ENCODE measurements at regions not wholly inside any gene's neighbourhood (a gene's known extent, or its start where the extent isn't known, plus 50 kb on each side); places are given as distances from the start of the nearest gene placed in this dataset.

- no peak for DNase-seq (ENCODE audit: low read depth in 2 of 2, low spot score in 1 of 2)
Observed at GRCh38 chr3:104596054-104596453, 770.7 kb upstream of the ALCAM start.

DNA sequence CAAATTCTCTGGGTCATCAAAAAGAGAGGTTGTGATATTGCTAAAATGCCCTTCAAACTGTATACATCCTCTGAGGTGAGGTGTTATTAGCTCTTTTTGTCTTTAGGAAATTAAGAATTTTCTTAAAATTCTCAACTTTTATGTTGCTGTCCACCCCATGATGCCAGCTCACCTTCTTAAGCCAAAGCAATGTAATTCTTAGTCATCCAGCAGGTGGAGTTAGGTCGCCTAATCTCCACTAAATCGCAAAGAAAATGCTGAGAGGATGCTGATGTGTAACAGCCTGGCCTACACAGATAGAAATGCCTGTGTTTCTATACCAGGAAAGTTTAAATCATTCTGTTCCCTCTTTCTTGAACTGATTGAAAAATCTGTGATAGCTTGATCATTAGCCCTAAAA is 770.2 kb upstream of the ALCAM start:
- DNase-seq (ENCODE audit: low read depth in 2 of 2, low spot score in 1 of 2): no peak

- no peak for DNase-seq (ENCODE audit: low read depth in 2 of 2, low spot score in 1 of 2)
Observed at GRCh38 chr3:104598848-104599511, 767.7 kb upstream of the ALCAM start.

DNA sequence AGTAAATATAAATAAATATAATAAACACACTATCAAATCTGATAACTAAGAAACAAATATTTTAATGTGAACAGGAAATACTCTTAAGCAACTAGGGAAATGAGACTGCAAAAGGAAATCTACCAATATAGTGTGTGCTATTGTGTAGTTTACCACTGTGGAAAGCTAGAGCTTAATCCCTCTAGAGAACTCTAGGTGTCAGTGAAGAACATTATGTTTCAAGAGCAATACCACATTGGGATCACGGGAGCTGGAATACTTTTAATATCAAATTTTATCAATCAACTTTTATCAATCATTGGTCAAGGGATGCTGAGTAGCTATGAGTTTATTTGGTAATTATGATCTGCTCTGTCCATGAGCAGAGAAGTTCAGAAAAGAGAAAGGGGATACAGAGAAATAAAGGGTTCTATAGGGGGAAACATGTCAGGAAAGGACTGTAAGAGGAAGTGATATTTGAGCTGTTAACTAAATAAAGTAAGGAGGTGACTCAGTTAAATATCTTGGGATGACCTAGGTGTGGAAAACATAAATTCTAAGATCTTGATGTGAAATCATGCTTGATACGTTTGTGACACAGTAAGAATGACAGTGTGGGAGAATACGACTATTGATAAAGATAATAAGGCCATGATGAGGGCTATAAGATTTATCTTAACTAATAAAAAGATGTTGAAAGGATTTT is 762.2 kb upstream of the ALCAM start:
- no peak for DNase-seq (ENCODE audit: low read depth in 2 of 2, low spot score in 1 of 2)

DNA sequence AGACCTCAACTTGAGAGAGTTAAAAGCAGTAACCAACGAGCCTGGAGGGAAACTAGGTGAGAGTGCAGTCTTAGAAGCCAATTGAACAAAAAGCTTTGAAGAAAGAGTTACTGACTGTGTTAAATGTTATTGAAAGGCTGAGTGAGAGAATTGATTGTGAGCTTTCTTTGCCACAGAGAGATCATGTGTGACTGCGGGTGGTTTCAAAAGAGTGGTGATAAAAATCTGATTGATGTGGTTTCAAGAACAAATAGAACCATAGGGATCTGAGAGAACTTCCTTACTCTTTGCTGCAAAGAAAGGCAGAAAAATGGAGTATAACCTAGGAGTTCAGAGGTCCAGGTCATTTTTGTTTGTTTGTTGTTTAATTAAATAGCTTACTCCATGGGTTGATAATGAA is 759.9 kb upstream of the ALCAM start:
- no peak for DNase-seq (ENCODE audit: low read depth in 2 of 2, low spot score in 1 of 2)

DNA sequence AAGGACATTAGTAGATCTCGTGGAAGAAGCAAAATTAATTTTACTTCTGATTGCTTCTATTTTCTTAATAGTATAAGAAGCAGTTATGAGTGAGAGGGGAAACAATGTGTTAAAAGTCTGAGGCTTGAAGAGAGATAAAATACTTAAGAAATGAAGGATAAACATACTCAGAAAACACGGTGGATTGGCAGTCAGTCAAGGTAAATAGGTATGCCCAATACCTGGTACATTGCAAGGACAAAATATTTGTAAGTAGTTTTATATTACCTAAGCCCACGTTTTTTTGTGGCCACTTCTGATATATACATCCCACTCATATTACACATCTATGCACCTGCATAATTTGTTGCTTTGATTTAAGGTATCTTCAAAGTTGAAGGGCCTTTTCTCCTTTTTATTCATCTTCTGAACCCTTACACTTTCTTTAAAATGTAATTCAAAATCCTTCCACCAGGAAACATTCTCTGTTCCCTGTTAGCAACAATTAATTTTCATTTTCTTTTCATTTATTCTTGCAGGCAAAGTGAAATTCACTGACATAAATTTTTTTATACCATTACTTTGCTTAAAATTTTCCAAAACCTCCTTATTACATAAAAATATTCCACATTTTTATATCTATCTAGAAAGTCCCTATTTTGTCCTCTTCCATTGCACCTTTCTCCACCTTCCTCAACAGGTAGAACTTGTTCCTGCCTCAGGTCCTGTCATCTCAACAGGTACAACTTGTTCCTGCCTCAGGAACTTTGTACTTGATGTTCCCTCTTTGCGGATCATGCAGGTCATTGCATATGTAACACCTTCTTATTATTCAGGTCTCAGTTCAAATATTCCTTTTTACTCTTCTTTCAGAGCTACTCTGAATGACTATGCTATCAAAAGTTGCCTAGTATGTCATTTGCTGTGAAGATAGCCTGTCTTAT is 755.7 kb upstream of the ALCAM start:
- DNase-seq (ENCODE audit: low read depth in 2 of 2, low spot score in 1 of 2): no peak

DNA sequence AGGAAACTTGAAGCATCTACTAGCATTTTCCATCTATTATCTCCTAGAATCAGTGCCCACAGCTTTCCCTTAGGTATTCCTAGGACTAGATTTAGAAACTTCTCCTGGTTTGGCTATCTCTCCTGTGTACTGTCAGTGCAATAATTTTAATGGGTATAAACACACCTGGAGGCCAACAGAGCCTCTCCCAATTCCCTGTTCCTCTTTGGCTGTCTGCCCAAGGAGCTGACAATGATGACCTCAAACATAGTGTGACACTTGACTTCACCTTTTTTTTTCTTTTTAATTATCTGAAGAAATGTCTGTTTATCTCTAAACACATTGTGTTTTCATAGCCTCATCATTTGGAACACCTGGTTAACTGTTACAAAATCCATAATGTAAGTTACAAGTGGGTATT is 754.5 kb upstream of the ALCAM start:
- no peak for DNase-seq (ENCODE audit: low read depth in 2 of 2, low spot score in 1 of 2)

GRCh38 chr3:104614564-104614963 is 752.1 kb upstream of the ALCAM start:
- DNase-seq (ENCODE audit: low read depth in 2 of 2, low spot score in 1 of 2): no peak

DNA sequence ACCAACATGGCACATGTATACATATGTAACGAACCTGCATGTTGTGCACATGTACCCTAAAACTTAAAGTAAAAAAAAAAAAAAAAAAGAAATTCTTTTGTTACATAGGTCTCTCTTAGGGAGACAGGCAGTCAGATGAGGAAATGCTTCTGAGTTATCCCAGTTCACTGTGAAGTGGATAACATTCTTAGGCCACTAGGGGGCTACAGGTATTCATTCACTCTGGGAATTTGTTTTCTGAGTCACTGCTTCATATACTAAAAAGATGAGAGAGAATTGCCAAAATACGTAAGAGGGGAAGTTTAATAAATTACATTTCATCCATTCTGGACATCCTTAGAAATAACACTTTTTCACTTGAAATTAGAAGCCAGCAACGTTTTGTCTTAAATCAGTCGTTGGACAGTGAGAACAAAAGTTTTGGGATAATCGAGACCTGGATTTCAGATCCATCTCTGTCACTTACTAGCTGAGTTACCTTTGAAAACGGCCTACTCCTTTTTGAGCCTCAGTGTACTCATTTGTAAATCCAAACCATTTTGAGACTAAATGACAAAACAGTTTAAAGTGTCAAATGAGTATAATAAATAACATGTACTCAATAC is 738.4 kb upstream of the ALCAM start:
- DNase-seq (ENCODE audit: low read depth in 2 of 2, low spot score in 1 of 2): no peak

DNA sequence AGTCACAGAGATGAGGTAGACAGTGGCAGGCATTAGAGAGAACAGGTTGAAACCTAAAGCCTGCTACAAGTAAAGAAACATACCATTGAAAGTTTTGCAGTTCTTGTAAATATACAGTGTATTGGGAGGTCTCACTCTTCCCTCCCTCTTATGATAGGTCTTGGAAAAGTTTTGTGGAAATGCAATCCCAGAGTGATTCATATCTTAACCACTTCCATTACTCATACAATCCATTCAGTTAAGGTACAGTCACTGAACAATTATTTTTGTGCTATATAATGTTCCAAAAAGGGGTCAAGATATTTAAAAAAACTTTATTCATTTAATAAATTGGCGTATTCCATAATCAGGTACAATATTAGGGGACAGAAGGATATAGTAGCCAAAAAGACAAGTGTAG is 737.7 kb upstream of the ALCAM start:
- no peak for DNase-seq (ENCODE audit: low read depth in 2 of 2, low spot score in 1 of 2)

DNA sequence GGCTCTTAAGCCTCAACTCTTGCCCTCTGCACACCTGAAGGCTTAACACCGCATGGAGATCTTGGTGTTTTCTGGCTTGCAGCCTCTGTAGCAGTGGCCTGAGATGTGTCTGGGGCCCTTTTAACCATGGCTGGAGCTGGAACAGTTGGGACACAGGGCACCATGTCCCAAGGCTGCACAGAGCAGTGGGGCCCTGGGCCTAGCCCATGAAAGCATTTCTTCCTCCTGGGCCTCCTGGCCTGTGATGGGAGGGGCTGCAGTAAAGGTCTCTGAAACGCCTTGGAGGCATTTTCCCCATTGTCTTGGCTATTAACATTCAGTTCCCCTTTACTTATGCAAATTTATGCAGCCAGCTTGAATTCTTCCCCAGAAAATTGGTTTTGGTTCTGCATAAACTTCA is 735.5 kb upstream of the ALCAM start:
- DNase-seq (ENCODE audit: low read depth in 2 of 2, low spot score in 1 of 2): no peak

GRCh38 chr3:104632521-104632920 is 734.2 kb upstream of the ALCAM start:
- no peak for DNase-seq (ENCODE audit: low read depth in 2 of 2, low spot score in 1 of 2)

GRCh38 chr3:104632947-104633346 is 733.8 kb upstream of the ALCAM start:
- no peak for DNase-seq (ENCODE audit: low read depth in 2 of 2, low spot score in 1 of 2)

DNA sequence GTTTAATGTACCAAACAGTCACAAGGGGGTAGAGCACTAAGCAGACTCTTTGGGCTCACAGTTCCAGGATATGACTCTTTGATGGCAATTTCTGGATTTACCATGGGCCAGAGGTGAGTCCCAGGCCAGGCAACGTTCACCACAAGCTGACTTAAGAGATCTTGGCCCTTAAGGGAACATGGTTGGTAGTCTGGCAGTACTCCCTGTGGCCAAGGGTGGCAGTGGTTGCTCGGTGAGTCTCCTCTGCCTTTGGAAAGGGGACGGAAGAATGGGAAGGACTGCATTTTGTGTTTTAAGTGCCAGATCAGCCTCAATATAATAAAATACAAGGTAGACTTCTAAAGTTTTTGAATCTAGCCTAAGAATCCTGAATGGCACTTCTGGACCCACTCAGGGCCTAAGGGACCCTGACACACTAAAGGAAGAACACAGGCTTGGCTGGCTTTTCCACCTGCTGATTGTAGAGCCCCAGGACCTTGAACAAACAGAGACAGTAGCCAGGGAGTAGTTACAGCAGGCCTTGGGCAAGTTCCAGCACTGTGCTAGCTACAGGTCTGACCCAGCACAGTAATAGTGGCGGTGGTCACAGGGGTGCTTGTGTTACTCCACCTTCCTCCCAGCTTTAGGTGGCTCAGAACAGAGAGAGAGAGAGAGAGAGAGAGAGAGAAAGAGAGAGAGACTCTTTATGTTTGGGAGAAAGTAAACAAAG is 730.7 kb upstream of the ALCAM start:
- DNase-seq (ENCODE audit: low read depth in 2 of 2, low spot score in 1 of 2): no peak

- no peak for DNase-seq (ENCODE audit: low read depth in 2 of 2, low spot score in 1 of 2)
Observed at GRCh38 chr3:104642827-104643226, 723.9 kb upstream of the ALCAM start.

GRCh38 chr3:104646196-104646595 is 720.5 kb upstream of the ALCAM start:
- DNase-seq (ENCODE audit: low read depth in 2 of 2, low spot score in 1 of 2): no peak

- DNase-seq (ENCODE audit: low read depth in 2 of 2, low spot score in 1 of 2): no peak
Observed at GRCh38 chr3:104648823-104649222, 717.9 kb upstream of the ALCAM start.

- DNase-seq (ENCODE audit: low read depth in 2 of 2, low spot score in 1 of 2): no peak
Observed at GRCh38 chr3:104669083-104669482, 697.6 kb upstream of the ALCAM start.

DNA sequence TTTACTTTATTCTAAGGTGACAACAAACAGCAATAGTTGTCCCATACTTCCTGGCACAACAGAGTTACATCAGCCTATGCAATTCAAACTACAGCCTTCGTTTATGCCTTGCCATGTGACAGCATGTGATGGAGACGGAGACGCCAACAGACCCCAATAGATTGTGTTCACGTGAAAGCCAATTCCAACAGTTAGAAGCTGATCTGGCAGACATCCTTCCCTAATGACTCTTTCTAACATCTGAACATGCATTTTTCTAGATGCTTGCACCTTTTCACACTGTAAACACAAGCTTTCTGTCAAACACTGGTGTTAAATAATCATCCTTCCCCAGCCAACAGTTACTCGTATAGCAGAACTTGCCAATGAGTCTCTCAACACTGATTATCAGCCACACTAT is 694.4 kb upstream of the ALCAM start:
- no peak for DNase-seq (ENCODE audit: low read depth in 2 of 2, low spot score in 1 of 2)

- no peak for DNase-seq (ENCODE audit: low read depth in 2 of 2, low spot score in 1 of 2)
Observed at GRCh38 chr3:104673981-104674380, 692.7 kb upstream of the ALCAM start.

GRCh38 chr3:104676241-104676640 is 690.5 kb upstream of the ALCAM start:
- no peak for DNase-seq (ENCODE audit: low read depth in 2 of 2, low spot score in 1 of 2)

Measured in stimulated activated CD8-positive, alpha-beta memory T cell treated with anti-CD3 and anti-CD28 coated beads, Interleukin-4, amount 100 ng/mL, for 4 hours (primary cell).